ENCODE measurements at regions not wholly inside any gene's neighbourhood (a gene's known extent, or its start where the extent isn't known, plus 50 kb on each side); places are given as distances from the start of the nearest gene placed in this dataset.

DNA sequence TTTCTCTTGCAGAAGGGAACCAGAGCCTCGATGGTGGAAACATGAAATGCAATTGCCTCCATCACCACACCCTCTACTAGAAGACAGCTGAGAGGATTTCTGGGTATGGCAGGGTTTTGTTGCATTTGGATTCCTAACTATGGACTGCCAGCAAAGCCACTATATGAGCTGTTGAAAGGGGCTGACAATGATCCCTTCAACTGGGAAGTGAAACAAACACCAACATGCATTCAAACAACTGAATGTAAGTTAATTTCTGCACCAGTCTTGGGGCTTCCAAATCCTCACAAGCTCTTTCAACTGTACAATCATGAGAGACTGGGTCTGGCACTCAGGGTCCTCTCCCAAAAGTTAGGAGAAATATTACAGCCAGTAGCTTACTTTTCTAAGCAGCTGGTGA lies 116.7 kb upstream of the PLCL2 start:
- TF ChIP-seq CTCF (IDR thresholded peaks at IDR 0.05) (no peak), POLR2AphosphoS5 (IDR thresholded peaks at IDR 0.05; ENCODE audit: insufficient read depth in 1 of 2, low read depth in 1 of 2) (no peak)

Data from vagina (tissue), 2 donors.